Thyroid gland (tissue), 4 donors: ENCODE measurements at regions not wholly inside any gene's neighbourhood (a gene's known extent, or its start where the extent isn't known, plus 50 kb on each side); places are given as distances from the start of the nearest gene placed in this dataset.

Experiments used
- DNase-seq, 2 donors: peaks; one replicate each; pipeline ENCODE4 v3.0.0-alpha.2; 2019
- H3K27ac ChIP-seq, 3 donors: fragments of 200-600 bp; sonication (generic); 1 replicate in 2 of 3; 2 replicates in 1 of 3; pipeline ENCODE4 v1.5.1; 2016 to 2019; ENCODE audit warnings: mild to moderate bottlenecking in 1 of 3, moderate library complexity in 1 of 3
- H3K27me3 ChIP-seq: fragments of 200-600 bp; sonication (generic); one replicate; pipeline ENCODE4 v1.5.1; 2019
- H3K36me3 ChIP-seq, 2 donors: fragments of 200-600 bp; sonication (generic); one replicate each; pipeline ENCODE4 v1.5.1; 2016 to 2019
- H3K4me1 ChIP-seq, 2 donors: fragments of 200-600 bp; sonication (generic); one replicate each; pipeline ENCODE4 v1.5.1; 2017 to 2019
- H3K4me3 ChIP-seq, 3 donors: fragments of 200-600 bp; sonication (generic); replicated peaks in 1 of 3; 1 replicate in 2 of 3; 2 replicates in 1 of 3; pipeline ENCODE4 v1.5.1; 2016; ENCODE audit warnings: mild to moderate bottlenecking in 1 of 3
- H3K9me3 ChIP-seq: fragments of 200-600 bp; sonication (generic); one replicate; pipeline ENCODE4 v1.5.1; 2017
- POLR2A ChIP-seq, 2 donors: fragments of 450-650 bp; IDR thresholded peaks; one replicate each; pipeline ENCODE4 v1.6.1; 2017; ENCODE audit warnings: antibody characterized with exemption in 2 of 2, mild to moderate bottlenecking in 2 of 2, moderate library complexity in 1 of 2
- WGBS, 2 donors: methylation state at CpG; one replicate each; pipeline ENCODE4 v1.1.5; 2017; 5-methylcytosine and 5-hydroxymethylcytosine counted together
- intact Hi-C: fragments of 100-400 bp; cut with DNase I; formaldehyde crosslinking; loops from one replicate; pipeline ENCODE4 v1.15.1; 2023
- TF ChIP-seq, protein P1 (sequence below), 6 experiments: fragments of 200-600 bp in 3 of 6; fragments of 450-650 bp in 3 of 6; sonication (generic) in 3 of 6; IDR thresholded peaks; one replicate each; pipeline ENCODE4 v1.5.1; 2016 to 2019; ENCODE audit warnings: antibody characterized with exemption in 6 of 6, mild to moderate bottlenecking in 2 of 6, inconsistent platforms in 1 of 6, moderate library complexity in 1 of 6

DNA sequence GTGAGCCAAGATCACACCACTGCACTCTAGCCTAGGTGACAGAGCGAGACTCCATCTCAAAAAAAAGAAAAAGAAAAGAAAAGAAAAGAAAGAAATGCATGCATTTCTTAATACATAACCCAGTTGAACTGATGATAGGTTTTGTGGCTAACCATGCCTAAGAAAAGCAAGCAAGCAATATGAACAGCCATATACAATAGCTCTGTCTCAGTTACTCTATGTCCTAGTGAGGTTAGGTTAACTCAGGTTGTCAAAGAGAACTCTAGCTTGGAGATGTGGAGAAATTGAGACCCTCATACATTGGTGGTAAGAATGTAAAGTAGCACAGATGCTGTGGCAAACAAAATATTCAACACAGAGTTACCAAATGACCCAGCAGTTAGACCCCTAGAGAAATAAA is 167.0 kb upstream of the RASGEF1B start:
- Histone ChIP-seq H3K9me3 (no peaks in the 10 kb centered on the region), H3K36me3 (no peaks in the 10 kb centered on the region), H3K27ac (no peak overlapping the region), H3K4me1 (no peaks in the 10 kb centered on the region), H3K27me3 (no peaks in the 10 kb centered on the region), H3K4me3 (no peak overlapping the region)
- 97 to 100% methylated on average over 1 of the region's 1 CpG for WGBS, 2 donors
- DNase-seq, result no peak
- TF ChIP-seq POLR2A (IDR thresholded peaks at IDR 0.05), result no peak
- TF ChIP-seq, protein P1, sequence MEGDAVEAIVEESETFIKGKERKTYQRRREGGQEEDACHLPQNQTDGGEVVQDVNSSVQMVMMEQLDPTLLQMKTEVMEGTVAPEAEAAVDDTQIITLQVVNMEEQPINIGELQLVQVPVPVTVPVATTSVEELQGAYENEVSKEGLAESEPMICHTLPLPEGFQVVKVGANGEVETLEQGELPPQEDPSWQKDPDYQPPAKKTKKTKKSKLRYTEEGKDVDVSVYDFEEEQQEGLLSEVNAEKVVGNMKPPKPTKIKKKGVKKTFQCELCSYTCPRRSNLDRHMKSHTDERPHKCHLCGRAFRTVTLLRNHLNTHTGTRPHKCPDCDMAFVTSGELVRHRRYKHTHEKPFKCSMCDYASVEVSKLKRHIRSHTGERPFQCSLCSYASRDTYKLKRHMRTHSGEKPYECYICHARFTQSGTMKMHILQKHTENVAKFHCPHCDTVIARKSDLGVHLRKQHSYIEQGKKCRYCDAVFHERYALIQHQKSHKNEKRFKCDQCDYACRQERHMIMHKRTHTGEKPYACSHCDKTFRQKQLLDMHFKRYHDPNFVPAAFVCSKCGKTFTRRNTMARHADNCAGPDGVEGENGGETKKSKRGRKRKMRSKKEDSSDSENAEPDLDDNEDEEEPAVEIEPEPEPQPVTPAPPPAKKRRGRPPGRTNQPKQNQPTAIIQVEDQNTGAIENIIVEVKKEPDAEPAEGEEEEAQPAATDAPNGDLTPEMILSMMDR (IDR thresholded peaks at IDR 0.05), result no peak
- intact Hi-C loops, result no loop called here

DNA sequence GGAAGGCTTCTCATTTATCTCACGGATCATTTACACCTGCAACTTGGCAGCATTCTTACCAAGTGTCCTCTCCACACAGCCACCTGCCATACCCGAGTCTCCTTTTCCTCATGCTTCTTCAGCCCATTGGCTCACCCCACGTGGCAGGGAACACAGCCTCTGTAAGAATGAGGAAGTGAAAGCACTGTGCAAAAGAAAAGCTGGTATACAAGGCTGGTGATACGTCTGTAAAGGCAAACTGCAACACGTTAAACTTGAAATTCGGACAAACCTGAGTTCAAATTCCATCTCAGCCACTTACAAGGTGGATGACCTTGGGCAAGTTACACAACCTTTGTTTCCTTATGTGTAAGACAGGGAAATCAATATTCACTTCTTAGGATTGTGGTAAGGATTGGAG is 164.0 kb upstream of the RASGEF1B start:
- TF ChIP-seq POLR2A (IDR thresholded peaks at IDR 0.05), result no peak
- TF ChIP-seq, protein P1 (IDR thresholded peaks at IDR 0.05), result no peak
- no peaks in the 10 kb centered on the region for H3K36me3 ChIP-seq
- peak; percentile 8 to 17 for DNase-seq
- intact Hi-C loops, result no loop called here
- H3K9me3 ChIP-seq, result no peaks in the 10 kb centered on the region
- H3K4me3 ChIP-seq, result no peak overlapping the region
- peaks cover 9 to 16% of the 10 kb centered on the region in 2 donors for H3K4me1 ChIP-seq
- no peak overlapping the region for H3K27ac ChIP-seq
- H3K27me3 ChIP-seq, result no peaks in the 10 kb centered on the region
- WGBS, 2 donors, result 58 to 60% methylated on average over 6 of the region's 6 CpGs

DNA sequence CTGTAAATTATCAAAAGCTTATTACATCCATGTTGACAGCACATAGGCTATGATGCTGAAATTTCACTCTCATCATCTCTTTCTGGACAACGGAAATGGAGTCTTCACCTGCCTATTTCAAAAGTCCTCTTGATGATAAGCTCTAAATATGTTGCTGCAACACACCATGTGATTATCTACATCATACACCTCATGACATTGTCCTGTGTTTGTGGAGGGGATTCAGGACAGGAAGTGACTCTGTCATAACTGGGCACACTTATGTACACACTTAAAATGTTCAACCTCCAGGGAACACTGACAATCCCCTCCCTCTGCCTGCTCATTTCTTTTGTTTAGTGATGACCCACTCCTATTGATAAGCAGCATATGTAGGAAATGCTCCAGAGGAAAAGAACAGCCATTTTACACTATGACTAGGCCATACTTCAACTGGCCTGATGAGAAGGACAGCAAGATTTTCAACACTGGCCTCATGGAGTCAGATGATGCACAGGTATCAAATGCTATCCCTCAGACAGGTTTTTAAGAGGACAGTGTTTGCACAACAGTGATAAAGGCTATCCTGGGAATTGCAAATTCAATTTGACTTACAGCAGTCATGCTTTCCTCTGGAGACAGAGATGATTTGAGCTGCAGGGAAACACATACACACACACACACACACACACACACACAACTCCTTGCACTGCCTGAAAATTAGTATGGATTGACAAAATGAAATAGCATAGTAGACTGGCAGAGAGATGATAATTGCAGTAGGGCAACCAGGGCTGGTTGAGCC is 163.3 kb upstream of the RASGEF1B start:
- Histone ChIP-seq H3K36me3 (no peaks in the 10 kb centered on the region), H3K27me3 (no peaks in the 10 kb centered on the region), H3K27ac (no peak overlapping the region), H3K4me1 (peaks cover 9 to 16% of the 10 kb centered on the region in 2 donors), H3K4me3 (no peak overlapping the region), H3K9me3 (no peaks in the 10 kb centered on the region)
- 92 to 94% methylated on average over 1 of the region's 1 CpG for WGBS, 2 donors
- TF ChIP-seq POLR2A (IDR thresholded peaks at IDR 0.05), result no peak
- TF ChIP-seq, protein P1 (IDR thresholded peaks at IDR 0.05), result no peak
- no peak for DNase-seq
- intact Hi-C loops, result no loop called here

DNA sequence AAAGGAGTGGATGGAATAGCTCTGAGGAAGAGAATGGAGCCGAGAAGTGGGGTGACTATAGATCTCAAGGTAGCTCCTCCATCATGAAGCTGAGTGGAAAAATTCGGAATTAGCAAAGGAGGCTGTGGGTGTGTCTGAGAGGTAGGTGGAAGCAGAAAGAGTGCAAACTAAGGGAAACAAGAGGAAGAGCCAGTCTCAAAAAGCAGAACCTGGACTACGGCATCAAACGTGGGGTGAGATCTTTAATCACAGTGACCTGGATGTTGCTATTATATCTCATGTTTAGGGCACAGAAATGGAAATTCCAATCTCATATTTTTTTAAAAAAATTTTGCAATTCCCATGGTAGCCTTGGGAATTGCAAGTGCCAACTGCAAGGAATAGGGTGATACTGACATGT is 162.5 kb upstream of the RASGEF1B start:
- Histone ChIP-seq H3K4me1 (peaks cover 9 to 16% of the 10 kb centered on the region in 2 donors), H3K27ac (no peak overlapping the region), H3K9me3 (no peaks in the 10 kb centered on the region), H3K36me3 (no peaks in the 10 kb centered on the region), H3K4me3 (no peak overlapping the region), H3K27me3 (no peaks in the 10 kb centered on the region)
- intact Hi-C loops, result no loop called here
- TF ChIP-seq, protein P1 (IDR thresholded peaks at IDR 0.05), result no peak
- TF ChIP-seq POLR2A (IDR thresholded peaks at IDR 0.05), result no peak
- WGBS, 2 donors, result 88 to 90% methylated on average over 4 of the region's 4 CpGs
- DNase-seq, result no peak

DNA sequence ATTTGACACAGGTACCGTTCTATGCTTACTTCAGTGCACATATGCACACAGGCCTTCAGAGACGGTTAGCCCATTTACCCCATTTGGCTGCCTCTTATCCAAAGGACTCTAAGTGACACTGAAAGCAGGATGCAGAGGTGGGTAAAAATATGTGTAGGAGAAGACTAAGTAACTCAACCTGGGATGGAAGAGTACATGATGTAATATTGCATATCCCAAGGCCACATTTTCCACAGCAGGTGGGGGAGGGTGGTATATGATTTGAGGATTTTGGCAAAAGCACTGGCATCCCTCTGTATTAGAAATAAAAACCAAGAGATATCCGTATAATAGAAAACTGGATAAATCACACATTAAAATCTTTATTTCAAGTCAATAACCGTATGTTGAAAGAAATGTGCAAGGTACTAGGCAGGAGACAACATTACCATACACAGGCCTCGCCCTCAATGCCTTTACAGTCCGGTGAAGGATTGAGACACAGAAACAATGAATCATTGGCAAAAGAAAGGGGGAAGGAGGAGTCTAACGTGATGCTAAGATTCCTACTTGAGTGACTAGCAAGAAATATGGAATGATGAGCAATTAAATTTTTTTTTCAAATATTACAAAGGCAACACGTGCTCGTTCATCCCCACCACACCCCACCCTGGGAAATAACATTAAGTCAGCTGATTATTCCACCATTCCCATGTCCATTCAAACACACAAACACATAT is 161.0 kb upstream of the RASGEF1B start:
- TF ChIP-seq, protein P1 (IDR thresholded peaks at IDR 0.05), result no peak
- no peak for TF ChIP-seq POLR2A (IDR thresholded peaks at IDR 0.05)
- H3K36me3 ChIP-seq, result no peaks in the 10 kb centered on the region
- H3K4me1 ChIP-seq, result peaks cover 9 to 16% of the 10 kb centered on the region in 2 donors
- peak in 1 of 2 donors; percentile 9 for DNase-seq
- intact Hi-C loops, result no loop called here
- WGBS, 2 donors, result 66 to 69% methylated on average over 9 of the region's 9 CpGs
- peak overlapping the region in 2 of 3 donors; percentile 7 to 56 for H3K27ac ChIP-seq
- H3K9me3 ChIP-seq, result no peaks in the 10 kb centered on the region
- H3K27me3 ChIP-seq, result no peaks in the 10 kb centered on the region
- H3K4me3 ChIP-seq, result no peak overlapping the region
